Tibial artery (tissue), 4 donors: ENCODE measurements at regions not wholly inside any gene's neighbourhood (a gene's known extent, or its start where the extent isn't known, plus 50 kb on each side); places are given as distances from the start of the nearest gene placed in this dataset.

ENCODE experiments used
- DNase-seq, 2 donors: peaks; one replicate each; pipeline ENCODE4 v3.0.0-alpha.2; 2019
- H3K27ac ChIP-seq, 2 donors: fragments of 200-600 bp; sonication (generic) in 1 of 2; 1 replicate in 1 of 2; 2 replicates in 1 of 2; pipeline ENCODE4 v1.5.1; 2018 to 2019; ENCODE audit warnings: mild to moderate bottlenecking in 1 of 2
- H3K27me3 ChIP-seq, 2 donors: fragments of 200-600 bp; sonication (generic) in 1 of 2; one replicate each; pipeline versions ENCODE4 v1.5.1 to v1.6.0; 2016 to 2019
- H3K36me3 ChIP-seq, 3 donors: fragments of 200-600 bp; sonication (generic) in 2 of 3; one replicate each; pipeline ENCODE4 v1.5.1; 2016 to 2019; ENCODE audit warnings: mild to moderate bottlenecking in 2 of 3
- H3K4me1 ChIP-seq, 4 donors: fragments of 200-600 bp; sonication (generic) in 2 of 4; 1 replicate in 3 of 4; 2 replicates in 1 of 4; pipeline ENCODE4 v1.5.1; 2016 to 2019
- H3K4me3 ChIP-seq, 2 donors: fragments of 200-600 bp; sonication (generic) in 1 of 2; 1 replicate in 1 of 2; 2 replicates in 1 of 2; pipeline ENCODE4 v1.5.1; 2018 to 2019; ENCODE audit warnings: mild to moderate bottlenecking in 2 of 2
- H3K9me3 ChIP-seq, 3 donors: fragments of 200-600 bp; sonication (generic) in 1 of 3; one replicate each; pipeline ENCODE4 v1.5.1; 2016 to 2019
- intact Hi-C: fragments of 100-400 bp; cut with DNase I; formaldehyde crosslinking; loops from one replicate; pipeline ENCODE4 v1.15.0; 2023; ENCODE audit warnings: low total_unique reads
- TF ChIP-seq, protein P1 (sequence below), 2 experiments: fragments of 200-600 bp in 1 of 2; fragments of 450-650 bp in 1 of 2; IDR thresholded peaks; one replicate each; pipeline ENCODE4 v1.5.1; 2017 to 2019; ENCODE audit warnings: antibody characterized with exemption in 2 of 2, mild to moderate bottlenecking in 1 of 2, moderate library complexity in 1 of 2

DNA sequence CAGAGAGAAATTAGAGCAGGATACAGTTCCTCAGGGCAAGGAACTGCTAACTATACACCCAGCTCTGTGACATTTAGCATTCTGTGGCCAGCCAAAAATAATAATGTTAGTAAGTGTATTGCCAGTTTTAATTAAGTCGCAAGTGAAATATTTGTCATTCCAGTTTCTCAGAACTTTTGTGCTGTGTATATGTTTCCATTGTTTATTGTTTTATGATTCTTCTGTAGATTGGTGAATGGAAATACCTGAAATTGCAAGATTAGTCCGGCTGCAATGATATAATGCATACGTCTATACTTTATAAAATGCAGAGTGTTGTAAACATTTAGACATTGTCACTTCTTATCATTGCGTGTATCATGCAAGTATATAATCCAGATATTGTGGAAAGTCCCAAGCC is 351.3 kb upstream of the GRM7 start:
- DNase-seq = no peak
- no peaks in the 10 kb centered on the region for H3K27me3 ChIP-seq
- no peak overlapping the region for H3K27ac ChIP-seq
- TF ChIP-seq, protein P1, sequence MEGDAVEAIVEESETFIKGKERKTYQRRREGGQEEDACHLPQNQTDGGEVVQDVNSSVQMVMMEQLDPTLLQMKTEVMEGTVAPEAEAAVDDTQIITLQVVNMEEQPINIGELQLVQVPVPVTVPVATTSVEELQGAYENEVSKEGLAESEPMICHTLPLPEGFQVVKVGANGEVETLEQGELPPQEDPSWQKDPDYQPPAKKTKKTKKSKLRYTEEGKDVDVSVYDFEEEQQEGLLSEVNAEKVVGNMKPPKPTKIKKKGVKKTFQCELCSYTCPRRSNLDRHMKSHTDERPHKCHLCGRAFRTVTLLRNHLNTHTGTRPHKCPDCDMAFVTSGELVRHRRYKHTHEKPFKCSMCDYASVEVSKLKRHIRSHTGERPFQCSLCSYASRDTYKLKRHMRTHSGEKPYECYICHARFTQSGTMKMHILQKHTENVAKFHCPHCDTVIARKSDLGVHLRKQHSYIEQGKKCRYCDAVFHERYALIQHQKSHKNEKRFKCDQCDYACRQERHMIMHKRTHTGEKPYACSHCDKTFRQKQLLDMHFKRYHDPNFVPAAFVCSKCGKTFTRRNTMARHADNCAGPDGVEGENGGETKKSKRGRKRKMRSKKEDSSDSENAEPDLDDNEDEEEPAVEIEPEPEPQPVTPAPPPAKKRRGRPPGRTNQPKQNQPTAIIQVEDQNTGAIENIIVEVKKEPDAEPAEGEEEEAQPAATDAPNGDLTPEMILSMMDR (IDR thresholded peaks at IDR 0.05) = no peak
- intact Hi-C loops = no loop called here
- H3K9me3 ChIP-seq = no peaks in the 10 kb centered on the region
- H3K4me1 ChIP-seq = no peaks in the 10 kb centered on the region
- no peaks in the 10 kb centered on the region for H3K36me3 ChIP-seq
- no peak overlapping the region for H3K4me3 ChIP-seq

DNA sequence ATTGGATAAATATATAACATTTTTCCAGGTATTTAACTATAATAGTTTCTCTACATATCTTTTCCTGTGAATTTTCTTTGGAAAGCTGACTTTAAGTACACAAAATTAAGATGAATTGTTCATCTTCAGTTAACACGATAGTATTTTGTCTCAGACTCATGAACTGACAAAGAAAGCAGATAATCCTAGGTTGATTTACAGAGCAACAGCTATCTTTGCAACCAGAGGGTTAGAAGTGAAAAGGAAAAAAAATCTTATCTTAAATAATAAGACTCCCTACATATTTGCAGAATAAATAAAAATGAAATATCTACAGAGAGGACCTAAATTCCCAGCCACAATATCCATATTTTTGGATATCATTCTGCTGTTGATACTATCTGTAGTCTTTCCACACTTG is 350.2 kb upstream of the GRM7 start:
- Histone ChIP-seq H3K4me3 (no peak overlapping the region), H3K4me1 (no peaks in the 10 kb centered on the region), H3K9me3 (no peaks in the 10 kb centered on the region), H3K36me3 (no peaks in the 10 kb centered on the region), H3K27ac (no peak overlapping the region), H3K27me3 (no peaks in the 10 kb centered on the region)
- TF ChIP-seq, protein P1 (IDR thresholded peaks at IDR 0.05) = no peak
- intact Hi-C loops = no loop called here
- DNase-seq = no peak

DNA sequence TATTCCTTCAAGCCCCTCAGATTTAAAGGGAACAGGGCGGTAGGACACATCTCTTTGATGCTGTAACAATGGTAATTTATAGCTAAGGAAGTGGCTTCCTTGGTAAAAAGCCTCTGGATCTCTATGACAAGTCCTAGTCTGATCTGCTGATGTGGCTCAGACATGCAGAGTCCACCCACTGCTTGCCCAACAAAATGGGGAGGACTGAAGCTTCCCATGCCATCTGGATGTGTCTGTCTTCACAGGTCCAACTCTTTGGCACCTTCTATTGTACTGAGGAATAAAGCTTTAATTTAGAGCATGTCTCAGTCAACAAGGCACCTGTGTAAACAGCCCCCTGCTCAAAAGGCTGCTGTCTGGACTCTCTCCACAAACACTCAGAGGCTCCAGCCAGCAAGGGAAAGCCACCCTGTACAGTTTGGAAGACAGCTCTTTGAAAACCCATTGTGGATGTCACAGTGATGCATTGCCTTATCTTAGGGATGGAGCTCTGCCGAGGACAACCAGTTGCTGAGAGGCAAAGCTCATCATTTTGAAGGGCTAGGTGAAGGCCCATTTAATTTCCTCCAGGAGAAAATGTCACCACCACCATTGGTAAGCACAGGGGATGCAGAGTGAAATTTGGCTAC is 348.6 kb upstream of the GRM7 start:
- Histone ChIP-seq H3K36me3 (no peaks in the 10 kb centered on the region), H3K27ac (no peak overlapping the region), H3K4me1 (no peaks in the 10 kb centered on the region), H3K27me3 (no peaks in the 10 kb centered on the region), H3K4me3 (no peak overlapping the region), H3K9me3 (no peaks in the 10 kb centered on the region)
- TF ChIP-seq, protein P1 (IDR thresholded peaks at IDR 0.05) = no peak
- intact Hi-C loops = no loop called here
- no peak for DNase-seq

DNA sequence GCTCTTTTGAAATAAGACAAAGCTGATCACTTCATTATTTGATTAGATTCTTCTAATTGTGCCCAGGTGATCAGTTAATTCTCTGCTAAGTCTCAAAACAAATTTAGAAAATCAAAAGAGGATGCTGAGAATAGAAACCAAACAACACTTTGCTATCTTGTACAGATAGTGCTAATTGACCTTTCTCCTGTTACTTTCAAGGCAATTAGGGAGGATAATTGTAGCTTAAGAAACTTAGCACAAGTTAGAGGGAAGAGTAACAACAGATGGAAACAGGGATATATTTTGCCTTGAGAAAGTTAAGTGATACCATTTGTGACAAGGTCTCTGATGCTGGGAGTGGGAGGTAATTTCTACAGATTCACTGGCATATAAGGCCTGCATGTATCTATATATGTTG is 344.8 kb upstream of the GRM7 start:
- Histone ChIP-seq H3K4me1 (no peaks in the 10 kb centered on the region), H3K4me3 (no peak overlapping the region), H3K27me3 (no peaks in the 10 kb centered on the region), H3K9me3 (no peaks in the 10 kb centered on the region), H3K27ac (no peak overlapping the region), H3K36me3 (no peaks in the 10 kb centered on the region)
- intact Hi-C loops = no loop called here
- TF ChIP-seq, protein P1 (IDR thresholded peaks at IDR 0.05) = no peak
- no peak for DNase-seq

DNA sequence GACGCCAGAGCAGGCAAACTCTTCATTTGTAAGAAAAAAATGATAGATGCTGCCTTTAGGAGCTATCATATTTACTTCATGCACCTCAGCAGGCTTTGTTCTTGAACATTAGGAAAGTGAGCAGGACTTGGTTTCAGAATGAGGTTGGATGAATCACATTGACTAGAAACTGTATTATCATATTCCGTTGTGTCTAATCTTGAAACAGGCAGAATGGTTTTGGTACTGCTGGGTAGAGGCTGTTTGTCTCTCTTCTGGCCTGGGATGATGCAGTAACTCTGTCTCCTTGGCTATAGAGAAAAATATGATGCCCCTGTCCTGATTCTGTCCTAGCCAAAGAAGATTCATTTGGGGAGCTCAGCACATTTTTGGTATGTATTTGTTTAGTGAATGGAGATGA is 344.2 kb upstream of the GRM7 start:
- no peaks in the 10 kb centered on the region for H3K36me3 ChIP-seq
- no peaks in the 10 kb centered on the region for H3K9me3 ChIP-seq
- no peak overlapping the region for H3K4me3 ChIP-seq
- H3K27me3 ChIP-seq = no peaks in the 10 kb centered on the region
- TF ChIP-seq, protein P1 (IDR thresholded peaks at IDR 0.05) = no peak
- no peaks in the 10 kb centered on the region for H3K4me1 ChIP-seq
- no peak for DNase-seq
- intact Hi-C loops = no loop called here
- no peak overlapping the region for H3K27ac ChIP-seq
